GM23338 (cell line): ENCODE measurements at regions not wholly inside any gene's neighbourhood (a gene's known extent, or its start where the extent isn't known, plus 50 kb on each side); places are given as distances from the start of the nearest gene placed in this dataset.

Experiments
- ATAC-seq: fragments of 200-7000 bp; cut with Tn5 transposase; 3 replicates; pipeline ENCODE4 v1.9.1; 2020
- DNase-seq: peaks from one replicate; pipeline ENCODE4 v3.0.0-alpha.2; 2015; ENCODE audit warnings: low spot score
- H2AFZ ChIP-seq: fragments of 200-600 bp; sonication (generic); 2 replicates; pipeline ENCODE4 v1.8.0; 2016; ENCODE audit warnings: antibody characterized with exemption, mild to moderate bottlenecking, moderate library complexity
- H3F3A ChIP-seq: fragments of 200-600 bp; sonication (generic); replicated peaks from 2 replicates; pipeline ENCODE4 v1.8.0; 2017; ENCODE audit warnings: antibody characterized with exemption, mixed run types, low read depth
- H3K27ac ChIP-seq: fragments of 200-600 bp; sonication (generic); 2 replicates; pipeline ENCODE4 v1.6.1; 2016; ENCODE audit warnings: low read depth
- H3K27me3 ChIP-seq: fragments of 200-600 bp; sonication (generic); 2 replicates; pipeline ENCODE4 v1.8.0; 2016; ENCODE audit warnings: mild to moderate bottlenecking, mixed run types, moderate library complexity; ENCODE audit not compliant: insufficient read depth
- H3K36me3 ChIP-seq: fragments of 200-600 bp; sonication (generic); 2 replicates; pipeline ENCODE4 v1.8.0; 2016; ENCODE audit warnings: mild to moderate bottlenecking; ENCODE audit not compliant: insufficient read depth
- H3K4me1 ChIP-seq: fragments of 200-600 bp; sonication (generic); 2 replicates; pipeline ENCODE4 v1.8.0; 2016; ENCODE audit warnings: mild to moderate bottlenecking, moderate library complexity; ENCODE audit not compliant: insufficient read depth
- H3K4me2 ChIP-seq: fragments of 200-600 bp; sonication (generic); 2 replicates; pipeline ENCODE4 v1.7.1; 2017; ENCODE audit warnings: mixed run types
- H3K4me3 ChIP-seq: fragments of 200-600 bp; sonication (generic); 2 replicates; pipeline ENCODE4 v1.6.1; 2016; ENCODE audit warnings: mixed run types
- H3K79me2 ChIP-seq: fragments of 200-600 bp; sonication (generic); replicated peaks from 2 replicates; pipeline ENCODE4 v1.8.0; 2017; ENCODE audit warnings: mild to moderate bottlenecking; ENCODE audit not compliant: insufficient read depth
- H3K9me2 ChIP-seq: fragments of 200-600 bp; sonication (generic); 2 replicates; pipeline ENCODE4 v1.8.0; 2017; ENCODE audit not compliant: insufficient read depth
- H4K20me1 ChIP-seq: fragments of 200-600 bp; sonication (generic); replicated peaks from 2 replicates; pipeline ENCODE4 v1.8.0; 2017; ENCODE audit warnings: mild to moderate bottlenecking; ENCODE audit not compliant: insufficient read depth
- H3K27ac Mint-ChIP-seq: 2 replicates; pipeline ENCODE4 v1.8.0; 2020; ENCODE audit warnings: inconsistent platforms, mild to moderate bottlenecking, moderate library complexity, mixed read lengths
- H3K27me3 Mint-ChIP-seq: 3 replicates; pipeline ENCODE4 v1.8.0; 2022; ENCODE audit warnings: low read depth, mild to moderate bottlenecking, moderate library complexity, mixed read lengths, inconsistent platforms; ENCODE audit not compliant: insufficient read depth, poor library complexity
- H3K36me3 Mint-ChIP-seq: 3 replicates; pipeline ENCODE4 v1.8.0; 2021; ENCODE audit warnings: low read depth, mild to moderate bottlenecking, inconsistent platforms, moderate library complexity, mixed read lengths
- H3K4me1 Mint-ChIP-seq: 3 replicates; pipeline ENCODE4 v1.8.0; 2020; ENCODE audit warnings: mild to moderate bottlenecking, inconsistent platforms, mixed read lengths
- H3K4me3 Mint-ChIP-seq: 3 replicates; pipeline ENCODE4 v1.8.0; 2021; ENCODE audit warnings: moderate library complexity, mild to moderate bottlenecking, inconsistent platforms, mixed read lengths
- H3K9me3 Mint-ChIP-seq: 3 replicates; pipeline ENCODE4 v1.8.0; 2020; ENCODE audit warnings: moderate library complexity, mild to moderate bottlenecking, inconsistent platforms, mixed read lengths
- EZH2 ChIP-seq: fragments of 200-600 bp; sonication (generic); IDR thresholded peaks from one replicate; pipeline ENCODE4 v1.8.0; 2017; ENCODE audit warnings: antibody characterized with exemption, mild to moderate bottlenecking, low read depth; ENCODE audit not compliant: unreplicated experiment
- EZH2phosphoT487 ChIP-seq: fragments of 200-600 bp; sonication (generic); IDR thresholded peaks from one replicate; pipeline ENCODE4 v1.8.1; 2018; ENCODE audit warnings: antibody characterized with exemption; ENCODE audit not compliant: unreplicated experiment
- JUNB ChIP-seq: IDR thresholded peaks from one replicate; pipeline ENCODE4 v1.6.1; 2016; ENCODE audit warnings: antibody characterized with exemption; ENCODE audit not compliant: unreplicated experiment
- ZNF114 ChIP-seq: fragments of 250-450 bp; sonication (Bioruptor Pico); IDR thresholded peaks from 2 replicates; pipeline ENCODE4 v1.5.0; 2020; ENCODE audit warnings: mild to moderate bottlenecking, moderate library complexity
- ZNF331 ChIP-seq: fragments of 250-450 bp; sonication (Bioruptor Pico); IDR thresholded peaks from 2 replicates; pipeline ENCODE4 v1.5.0; 2020; ENCODE audit warnings: low read depth, mild to moderate bottlenecking, moderate library complexity
- TF ChIP-seq, protein P1 (sequence below): IDR thresholded peaks from 2 replicates; pipeline ENCODE4 v1.6.1; 2016; ENCODE audit warnings: antibody characterized with exemption
- TF ChIP-seq, protein P2 (sequence below), 2 experiments: fragments of 200-600 bp in 1 of 2; sonication (generic) in 1 of 2; conservative IDR thresholded peaks; 2 replicates each; pipeline versions ENCODE4 v1.5.1 to v1.6.1; 2016 to 2017; ENCODE audit warnings: antibody characterized with exemption in 2 of 2, low read depth in 2 of 2, mild to moderate bottlenecking in 2 of 2, moderate library complexity in 1 of 2
- TF ChIP-seq, protein P3 (sequence below): fragments of 250-450 bp; sonication (Bioruptor Pico); IDR thresholded peaks from 2 replicates; pipeline ENCODE4 v1.5.0; 2020; ENCODE audit warnings: mild to moderate bottlenecking, moderate library complexity
- TF ChIP-seq, protein P4 (sequence below): IDR thresholded peaks from one replicate; pipeline ENCODE4 v1.6.1; 2018; ENCODE audit warnings: antibody characterized with exemption; ENCODE audit not compliant: unreplicated experiment

DNA sequence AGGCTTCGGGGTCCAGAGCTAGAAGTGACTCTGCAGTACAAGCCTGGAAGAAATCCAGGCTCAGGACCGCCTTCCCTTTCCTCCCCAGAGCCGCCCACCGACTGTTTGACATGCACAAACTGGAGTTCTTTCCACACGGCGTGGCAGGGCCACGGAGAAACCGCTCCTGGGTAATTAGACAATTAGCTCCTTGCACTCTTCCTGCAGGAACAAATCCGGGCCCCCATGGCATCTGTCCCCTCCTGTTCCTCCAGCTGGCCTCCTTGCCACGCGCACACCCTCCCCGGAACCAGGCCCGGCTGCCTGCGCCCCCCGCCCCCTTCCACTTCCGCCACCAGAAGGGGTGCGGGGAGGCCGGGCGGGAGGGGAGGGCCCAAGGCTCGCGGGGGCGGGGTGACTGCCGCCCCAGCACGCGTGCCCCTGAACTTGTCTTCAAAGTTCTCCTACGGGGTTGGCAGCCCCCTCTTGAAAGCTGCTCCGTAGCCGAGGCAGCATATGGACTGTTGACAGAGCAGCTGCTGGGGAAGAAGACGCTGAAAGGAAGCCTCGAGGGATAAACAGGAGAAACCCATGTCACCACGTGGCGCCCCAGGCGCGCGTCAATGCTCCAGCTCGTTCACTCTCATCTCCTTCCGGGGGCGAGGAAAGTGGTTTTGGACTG lies 74.3 kb downstream of the SEC61B start:
- H3K4me3 ChIP-seq, result no peak overlapping the region
- peak overlapping the region; percentile 90 for H2AFZ ChIP-seq
- no peaks in the 10 kb centered on the region; the same call in 1 of the 2 replicates for H3K9me2 ChIP-seq
- Mint-ChIP-seq H3K9me3 (no peaks in the 10 kb centered on the region; the same call in 2 of the 3 replicates), H3K36me3 (no peaks in the 10 kb centered on the region), H3K27ac (no peak overlapping the region), H3K27me3 (peaks cover 5% of the 10 kb centered on the region), H3K4me1 (peaks cover 37% of the 10 kb centered on the region), H3K4me3 (no peak overlapping the region)
- no peaks in the 10 kb centered on the region for H3K79me2 ChIP-seq
- no peaks in the 10 kb centered on the region for H3F3A ChIP-seq
- peaks cover 5% of the 10 kb centered on the region; the same call in 1 of the 2 replicates for H3K27me3 ChIP-seq
- DNase-seq, result peak; percentile 27
- peaks cover 20% of the 10 kb centered on the region for H3K4me1 ChIP-seq
- no peak for TF ChIP-seq EZH2
- TF ChIP-seq JUNB, result no peak
- TF ChIP-seq, protein P1, sequence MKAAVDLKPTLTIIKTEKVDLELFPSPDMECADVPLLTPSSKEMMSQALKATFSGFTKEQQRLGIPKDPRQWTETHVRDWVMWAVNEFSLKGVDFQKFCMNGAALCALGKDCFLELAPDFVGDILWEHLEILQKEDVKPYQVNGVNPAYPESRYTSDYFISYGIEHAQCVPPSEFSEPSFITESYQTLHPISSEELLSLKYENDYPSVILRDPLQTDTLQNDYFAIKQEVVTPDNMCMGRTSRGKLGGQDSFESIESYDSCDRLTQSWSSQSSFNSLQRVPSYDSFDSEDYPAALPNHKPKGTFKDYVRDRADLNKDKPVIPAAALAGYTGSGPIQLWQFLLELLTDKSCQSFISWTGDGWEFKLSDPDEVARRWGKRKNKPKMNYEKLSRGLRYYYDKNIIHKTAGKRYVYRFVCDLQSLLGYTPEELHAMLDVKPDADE, result no peak
- TF ChIP-seq, protein P2, sequence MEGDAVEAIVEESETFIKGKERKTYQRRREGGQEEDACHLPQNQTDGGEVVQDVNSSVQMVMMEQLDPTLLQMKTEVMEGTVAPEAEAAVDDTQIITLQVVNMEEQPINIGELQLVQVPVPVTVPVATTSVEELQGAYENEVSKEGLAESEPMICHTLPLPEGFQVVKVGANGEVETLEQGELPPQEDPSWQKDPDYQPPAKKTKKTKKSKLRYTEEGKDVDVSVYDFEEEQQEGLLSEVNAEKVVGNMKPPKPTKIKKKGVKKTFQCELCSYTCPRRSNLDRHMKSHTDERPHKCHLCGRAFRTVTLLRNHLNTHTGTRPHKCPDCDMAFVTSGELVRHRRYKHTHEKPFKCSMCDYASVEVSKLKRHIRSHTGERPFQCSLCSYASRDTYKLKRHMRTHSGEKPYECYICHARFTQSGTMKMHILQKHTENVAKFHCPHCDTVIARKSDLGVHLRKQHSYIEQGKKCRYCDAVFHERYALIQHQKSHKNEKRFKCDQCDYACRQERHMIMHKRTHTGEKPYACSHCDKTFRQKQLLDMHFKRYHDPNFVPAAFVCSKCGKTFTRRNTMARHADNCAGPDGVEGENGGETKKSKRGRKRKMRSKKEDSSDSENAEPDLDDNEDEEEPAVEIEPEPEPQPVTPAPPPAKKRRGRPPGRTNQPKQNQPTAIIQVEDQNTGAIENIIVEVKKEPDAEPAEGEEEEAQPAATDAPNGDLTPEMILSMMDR (conservative IDR thresholded peaks at IDR 0.05; ENCODE audit: low read depth in 2 of 2), result no peak
- TF ChIP-seq, protein P3, sequence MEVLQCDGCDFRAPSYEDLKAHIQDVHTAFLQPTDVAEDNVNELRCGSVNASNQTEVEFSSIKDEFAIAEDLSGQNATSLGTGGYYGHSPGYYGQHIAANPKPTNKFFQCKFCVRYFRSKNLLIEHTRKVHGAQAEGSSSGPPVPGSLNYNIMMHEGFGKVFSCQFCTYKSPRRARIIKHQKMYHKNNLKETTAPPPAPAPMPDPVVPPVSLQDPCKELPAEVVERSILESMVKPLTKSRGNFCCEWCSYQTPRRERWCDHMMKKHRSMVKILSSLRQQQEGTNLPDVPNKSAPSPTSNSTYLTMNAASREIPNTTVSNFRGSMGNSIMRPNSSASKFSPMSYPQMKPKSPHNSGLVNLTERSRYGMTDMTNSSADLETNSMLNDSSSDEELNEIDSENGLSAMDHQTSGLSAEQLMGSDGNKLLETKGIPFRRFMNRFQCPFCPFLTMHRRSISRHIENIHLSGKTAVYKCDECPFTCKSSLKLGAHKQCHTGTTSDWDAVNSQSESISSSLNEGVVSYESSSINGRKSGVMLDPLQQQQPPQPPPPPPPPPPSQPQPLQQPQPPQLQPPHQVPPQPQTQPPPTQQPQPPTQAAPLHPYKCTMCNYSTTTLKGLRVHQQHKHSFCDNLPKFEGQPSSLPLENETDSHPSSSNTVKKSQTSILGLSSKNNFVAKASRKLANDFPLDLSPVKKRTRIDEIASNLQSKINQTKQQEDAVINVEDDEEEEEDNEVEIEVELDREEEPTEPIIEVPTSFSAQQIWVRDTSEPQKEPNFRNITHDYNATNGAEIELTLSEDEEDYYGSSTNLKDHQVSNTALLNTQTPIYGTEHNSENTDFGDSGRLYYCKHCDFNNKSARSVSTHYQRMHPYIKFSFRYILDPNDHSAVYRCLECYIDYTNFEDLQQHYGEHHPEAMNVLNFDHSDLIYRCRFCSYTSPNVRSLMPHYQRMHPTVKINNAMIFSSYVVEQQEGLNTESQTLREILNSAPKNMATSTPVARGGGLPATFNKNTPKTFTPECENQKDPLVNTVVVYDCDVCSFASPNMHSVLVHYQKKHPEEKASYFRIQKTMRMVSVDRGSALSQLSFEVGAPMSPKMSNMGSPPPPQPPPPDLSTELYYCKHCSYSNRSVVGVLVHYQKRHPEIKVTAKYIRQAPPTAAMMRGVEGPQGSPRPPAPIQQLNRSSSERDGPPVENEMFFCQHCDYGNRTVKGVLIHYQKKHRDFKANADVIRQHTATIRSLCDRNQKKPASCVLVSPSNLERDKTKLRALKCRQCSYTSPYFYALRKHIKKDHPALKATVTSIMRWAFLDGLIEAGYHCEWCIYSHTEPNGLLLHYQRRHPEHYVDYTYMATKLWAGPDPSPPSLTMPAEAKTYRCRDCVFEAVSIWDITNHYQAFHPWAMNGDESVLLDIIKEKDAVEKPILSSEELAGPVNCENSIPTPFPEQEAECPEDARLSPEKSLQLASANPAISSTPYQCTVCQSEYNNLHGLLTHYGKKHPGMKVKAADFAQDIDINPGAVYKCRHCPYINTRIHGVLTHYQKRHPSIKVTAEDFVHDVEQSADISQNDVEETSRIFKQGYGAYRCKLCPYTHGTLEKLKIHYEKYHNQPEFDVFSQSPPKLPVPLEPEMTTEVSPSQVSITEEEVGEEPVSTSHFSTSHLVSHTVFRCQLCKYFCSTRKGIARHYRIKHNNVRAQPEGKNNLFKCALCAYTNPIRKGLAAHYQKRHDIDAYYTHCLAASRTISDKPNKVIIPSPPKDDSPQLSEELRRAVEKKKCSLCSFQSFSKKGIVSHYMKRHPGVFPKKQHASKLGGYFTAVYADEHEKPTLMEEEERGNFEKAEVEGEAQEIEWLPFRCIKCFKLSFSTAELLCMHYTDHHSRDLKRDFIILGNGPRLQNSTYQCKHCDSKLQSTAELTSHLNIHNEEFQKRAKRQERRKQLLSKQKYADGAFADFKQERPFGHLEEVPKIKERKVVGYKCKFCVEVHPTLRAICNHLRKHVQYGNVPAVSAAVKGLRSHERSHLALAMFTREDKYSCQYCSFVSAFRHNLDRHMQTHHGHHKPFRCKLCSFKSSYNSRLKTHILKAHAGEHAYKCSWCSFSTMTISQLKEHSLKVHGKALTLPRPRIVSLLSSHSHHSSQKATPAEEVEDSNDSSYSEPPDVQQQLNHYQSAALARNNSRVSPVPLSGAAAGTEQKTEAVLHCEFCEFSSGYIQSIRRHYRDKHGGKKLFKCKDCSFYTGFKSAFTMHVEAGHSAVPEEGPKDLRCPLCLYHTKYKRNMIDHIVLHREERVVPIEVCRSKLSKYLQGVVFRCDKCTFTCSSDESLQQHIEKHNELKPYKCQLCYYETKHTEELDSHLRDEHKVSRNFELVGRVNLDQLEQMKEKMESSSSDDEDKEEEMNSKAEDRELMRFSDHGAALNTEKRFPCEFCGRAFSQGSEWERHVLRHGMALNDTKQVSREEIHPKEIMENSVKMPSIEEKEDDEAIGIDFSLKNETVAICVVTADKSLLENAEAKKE (CRISPR knock-in tag), result no peak
- TF ChIP-seq, protein P4, sequence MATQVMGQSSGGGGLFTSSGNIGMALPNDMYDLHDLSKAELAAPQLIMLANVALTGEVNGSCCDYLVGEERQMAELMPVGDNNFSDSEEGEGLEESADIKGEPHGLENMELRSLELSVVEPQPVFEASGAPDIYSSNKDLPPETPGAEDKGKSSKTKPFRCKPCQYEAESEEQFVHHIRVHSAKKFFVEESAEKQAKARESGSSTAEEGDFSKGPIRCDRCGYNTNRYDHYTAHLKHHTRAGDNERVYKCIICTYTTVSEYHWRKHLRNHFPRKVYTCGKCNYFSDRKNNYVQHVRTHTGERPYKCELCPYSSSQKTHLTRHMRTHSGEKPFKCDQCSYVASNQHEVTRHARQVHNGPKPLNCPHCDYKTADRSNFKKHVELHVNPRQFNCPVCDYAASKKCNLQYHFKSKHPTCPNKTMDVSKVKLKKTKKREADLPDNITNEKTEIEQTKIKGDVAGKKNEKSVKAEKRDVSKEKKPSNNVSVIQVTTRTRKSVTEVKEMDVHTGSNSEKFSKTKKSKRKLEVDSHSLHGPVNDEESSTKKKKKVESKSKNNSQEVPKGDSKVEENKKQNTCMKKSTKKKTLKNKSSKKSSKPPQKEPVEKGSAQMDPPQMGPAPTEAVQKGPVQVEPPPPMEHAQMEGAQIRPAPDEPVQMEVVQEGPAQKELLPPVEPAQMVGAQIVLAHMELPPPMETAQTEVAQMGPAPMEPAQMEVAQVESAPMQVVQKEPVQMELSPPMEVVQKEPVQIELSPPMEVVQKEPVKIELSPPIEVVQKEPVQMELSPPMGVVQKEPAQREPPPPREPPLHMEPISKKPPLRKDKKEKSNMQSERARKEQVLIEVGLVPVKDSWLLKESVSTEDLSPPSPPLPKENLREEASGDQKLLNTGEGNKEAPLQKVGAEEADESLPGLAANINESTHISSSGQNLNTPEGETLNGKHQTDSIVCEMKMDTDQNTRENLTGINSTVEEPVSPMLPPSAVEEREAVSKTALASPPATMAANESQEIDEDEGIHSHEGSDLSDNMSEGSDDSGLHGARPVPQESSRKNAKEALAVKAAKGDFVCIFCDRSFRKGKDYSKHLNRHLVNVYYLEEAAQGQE, result no peak
- TF ChIP-seq ZNF331, result no peak
- no peak for TF ChIP-seq ZNF114 (CRISPR knock-in tag)
- TF ChIP-seq EZH2phosphoT487, result no peak
- ATAC-seq, result peak; percentile 27
- no peak overlapping the region for H3K27ac ChIP-seq
- H3K36me3 ChIP-seq, result no peaks in the 10 kb centered on the region
- H4K20me1 ChIP-seq, result no peaks in the 10 kb centered on the region
- no peak overlapping the region for H3K4me2 ChIP-seq
